AG04449 (cell line): ENCODE measurements at regions not wholly inside any gene's neighbourhood (a gene's known extent, or its start where the extent isn't known, plus 50 kb on each side); places are given as distances from the start of the nearest gene placed in this dataset.
"Not testable (repeated sequence)": the region's sequence is repeated elsewhere in the genome, so short reads cannot be mapped to it uniquely, and the experiment has no call there.

ENCODE experiments used
- CTCF ChIA-PET: fragments of 350-600 bp; formaldehyde crosslinking; extraction: SDS; loops from one replicate; lab custom pipeline; 2021; ENCODE audit warnings: antibody characterized with exemption; lab: Yijun Ruan, JAX
- POLR2A ChIA-PET: fragments of 400-600, 350-600 bp; formaldehyde crosslinking; extraction: SDS; loops from one replicate; lab custom pipeline; 2020; ENCODE audit warnings: antibody characterized with exemption, inconsistent platforms; lab: Yijun Ruan, JAX
- DNase-seq: peaks from one replicate; pipeline ENCODE4 v3.0.0-alpha.2; 2010; ENCODE audit warnings: low read depth, low spot score
- H3K4me3 ChIP-seq: 2 replicates; pipeline ENCODE4 v1.5.1; 2011; ENCODE audit warnings: low read depth, mild to moderate bottlenecking, control low read depth, low read length
- TF ChIP-seq, protein P1 (sequence below): IDR thresholded peaks from one replicate; pipeline ENCODE4 v1.5.1; 2011; ENCODE audit warnings: mild to moderate bottlenecking, moderate library complexity, low read length, control low read depth, inconsistent platforms; ENCODE audit not compliant: insufficient read depth; ENCODE audit errors: missing control alignments

DNA sequence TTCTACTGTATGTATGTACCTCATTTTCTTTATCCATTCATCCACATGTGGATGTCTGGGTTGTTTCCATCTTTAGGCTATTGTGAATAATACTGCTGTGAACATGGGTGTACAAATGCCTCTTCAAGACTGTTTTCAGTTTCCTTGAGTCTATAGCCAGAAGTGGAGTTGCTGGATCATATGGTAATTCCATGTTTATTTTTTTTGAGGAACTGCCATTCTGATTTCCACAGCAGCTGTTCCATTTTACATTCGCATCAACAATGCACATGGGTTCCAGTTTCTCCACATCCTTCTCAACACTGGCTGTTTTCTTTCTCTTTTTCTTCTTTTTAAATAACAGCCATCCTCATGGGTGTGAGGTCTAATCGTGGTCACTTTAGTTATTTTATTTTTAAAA is 69.9 kb upstream of the CTBP2 start:
- H3K4me3 ChIP-seq: no peak overlapping the region
- TF ChIP-seq, protein P1, sequence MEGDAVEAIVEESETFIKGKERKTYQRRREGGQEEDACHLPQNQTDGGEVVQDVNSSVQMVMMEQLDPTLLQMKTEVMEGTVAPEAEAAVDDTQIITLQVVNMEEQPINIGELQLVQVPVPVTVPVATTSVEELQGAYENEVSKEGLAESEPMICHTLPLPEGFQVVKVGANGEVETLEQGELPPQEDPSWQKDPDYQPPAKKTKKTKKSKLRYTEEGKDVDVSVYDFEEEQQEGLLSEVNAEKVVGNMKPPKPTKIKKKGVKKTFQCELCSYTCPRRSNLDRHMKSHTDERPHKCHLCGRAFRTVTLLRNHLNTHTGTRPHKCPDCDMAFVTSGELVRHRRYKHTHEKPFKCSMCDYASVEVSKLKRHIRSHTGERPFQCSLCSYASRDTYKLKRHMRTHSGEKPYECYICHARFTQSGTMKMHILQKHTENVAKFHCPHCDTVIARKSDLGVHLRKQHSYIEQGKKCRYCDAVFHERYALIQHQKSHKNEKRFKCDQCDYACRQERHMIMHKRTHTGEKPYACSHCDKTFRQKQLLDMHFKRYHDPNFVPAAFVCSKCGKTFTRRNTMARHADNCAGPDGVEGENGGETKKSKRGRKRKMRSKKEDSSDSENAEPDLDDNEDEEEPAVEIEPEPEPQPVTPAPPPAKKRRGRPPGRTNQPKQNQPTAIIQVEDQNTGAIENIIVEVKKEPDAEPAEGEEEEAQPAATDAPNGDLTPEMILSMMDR: no peak
- POLR2A ChIA-PET: no interaction called here
- no peak for DNase-seq
- CTCF ChIA-PET: no interaction called here

DNA sequence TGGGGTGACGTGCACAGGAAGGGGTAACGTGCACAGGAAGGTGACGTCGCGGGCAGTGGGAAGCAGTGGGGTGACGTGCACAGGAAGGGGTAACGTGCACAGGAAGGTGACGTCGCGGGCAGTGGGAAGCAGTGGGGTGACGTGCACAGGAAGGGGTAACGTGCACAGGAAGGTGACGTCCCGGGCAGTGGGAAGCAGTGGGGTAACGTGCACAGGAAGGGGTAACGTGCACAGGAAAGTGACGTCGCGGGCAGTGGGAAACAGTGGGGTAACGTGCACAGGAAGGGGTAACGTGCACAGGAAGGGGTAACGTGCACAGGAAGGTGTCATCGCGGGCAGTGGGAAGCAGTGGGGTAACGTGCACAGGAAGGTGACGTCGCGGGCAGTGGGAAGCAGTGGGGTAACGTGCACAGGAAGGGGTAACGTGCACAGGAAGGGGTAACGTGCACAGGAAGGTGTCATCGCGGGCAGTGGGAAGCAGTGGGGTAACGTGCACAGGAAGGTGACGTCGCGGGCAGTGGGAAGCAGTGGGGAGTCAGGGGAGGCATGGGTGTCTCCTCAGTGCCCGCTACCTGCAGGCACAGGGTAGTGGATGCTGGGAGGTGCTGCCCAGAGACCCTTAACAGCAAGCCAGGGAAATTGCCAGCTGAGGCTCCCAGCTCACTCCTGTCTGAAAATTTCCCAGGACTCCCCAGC is 68.0 kb upstream of the CTBP2 start:
- POLR2A ChIA-PET, CTCF ChIA-PET: not testable (repeated sequence)

DNA sequence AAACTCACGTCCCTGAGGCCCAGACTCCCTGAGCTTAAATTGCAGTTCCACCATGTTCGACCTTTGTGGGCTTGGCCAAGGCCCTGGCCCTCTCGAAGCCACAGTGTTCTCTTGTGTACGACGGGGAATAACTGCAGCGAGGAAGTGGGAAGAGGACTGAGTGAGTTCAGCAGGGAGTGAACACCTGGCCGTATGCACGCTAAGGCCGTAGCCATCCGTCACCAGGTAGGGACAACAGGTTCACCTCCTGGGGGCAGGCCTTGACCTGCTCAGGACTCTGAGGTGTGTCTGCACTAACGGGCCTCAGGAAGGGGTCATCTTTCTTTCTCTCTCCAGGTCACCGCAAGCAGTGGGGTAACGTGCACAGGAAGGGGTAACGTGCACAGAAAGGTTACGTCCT is 67.2 kb upstream of the CTBP2 start:
- TF ChIP-seq, protein P1: no peak
- H3K4me3 ChIP-seq: no peak overlapping the region
- POLR2A ChIA-PET: no interaction called here
- CTCF ChIA-PET: no interaction called here
- DNase-seq: no peak

More for the DNA sequence above, 68.0 kb upstream of the CTBP2 start:
- H3K4me3 ChIP-seq, DNase-seq: not testable (repeated sequence)

DNA sequence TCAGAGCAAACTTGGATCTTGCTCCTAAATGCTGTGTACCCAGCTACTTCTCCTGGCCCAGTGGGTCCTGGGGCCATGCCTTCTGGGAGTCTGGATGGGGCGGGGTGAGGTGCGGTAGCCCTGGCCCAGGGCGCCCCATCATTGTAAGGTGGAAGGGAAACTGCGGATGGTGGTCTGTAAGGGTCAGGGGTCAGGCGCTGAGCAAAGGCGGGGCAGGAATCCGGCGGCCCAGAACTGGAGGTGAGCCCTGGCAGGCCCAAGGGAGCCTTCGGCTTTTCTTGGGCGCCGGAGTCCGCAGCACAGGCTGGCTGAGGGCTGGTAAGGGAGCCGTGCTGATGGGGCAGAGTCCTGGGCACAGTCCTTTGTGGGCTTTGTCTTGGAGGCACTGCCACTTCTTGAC is 66.5 kb upstream of the CTBP2 start:
- no peak for DNase-seq
- TF ChIP-seq, protein P1: no peak
- ChIA-PET CTCF (no interaction called here), POLR2A (no interaction called here)
- H3K4me3 ChIP-seq: no peak overlapping the region

DNA sequence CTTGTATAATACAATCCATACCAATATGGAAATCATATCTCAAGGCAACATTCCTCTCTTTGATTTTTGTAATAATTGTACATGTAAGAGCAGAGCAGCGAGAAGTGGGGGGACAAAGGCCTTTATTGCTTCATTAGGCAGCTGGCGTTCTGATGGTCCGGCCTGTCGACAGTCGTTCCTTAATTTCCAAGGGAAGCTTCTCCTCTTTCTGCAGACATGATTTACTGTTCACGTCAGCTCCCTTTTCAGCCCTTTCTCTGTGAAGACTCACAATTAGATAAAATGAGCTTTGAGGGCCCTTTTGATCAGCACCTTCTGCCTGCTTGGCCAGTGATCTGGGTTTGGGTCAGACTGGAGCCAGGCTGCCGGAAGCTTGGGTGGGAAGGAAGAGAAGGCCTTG is 65.6 kb upstream of the CTBP2 start:
- ChIA-PET POLR2A (no interaction called here), CTCF (no interaction called here)
- H3K4me3 ChIP-seq: no peak overlapping the region
- TF ChIP-seq, protein P1: no peak
- no peak for DNase-seq

DNA sequence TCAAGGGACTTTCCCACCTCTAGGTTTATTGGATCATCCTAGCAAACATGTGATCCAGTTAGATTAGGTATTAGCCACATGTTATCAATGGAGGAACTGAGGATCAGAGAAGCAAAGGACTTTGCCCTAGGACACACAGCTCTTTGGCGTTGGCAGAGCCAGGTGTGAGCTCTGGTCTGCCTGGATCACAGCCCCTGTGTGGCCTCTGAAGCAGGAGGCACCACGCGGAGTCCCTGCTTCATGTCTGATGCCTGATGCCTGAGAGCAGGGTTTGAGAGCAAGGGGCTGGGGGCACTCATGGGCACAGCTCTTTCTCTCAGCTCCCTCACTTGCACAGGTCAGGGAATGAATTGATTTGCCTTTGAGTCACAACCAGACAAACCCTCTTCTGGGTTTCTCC is 64.7 kb upstream of the CTBP2 start:
- CTCF ChIA-PET: no interaction called here
- TF ChIP-seq, protein P1: no peak
- DNase-seq: no peak
- POLR2A ChIA-PET: no interaction called here
- no peak overlapping the region for H3K4me3 ChIP-seq
